CD14-positive monocyte (primary cell): ENCODE measurements at regions not wholly inside any gene's neighbourhood (a gene's known extent, or its start where the extent isn't known, plus 50 kb on each side); places are given as distances from the start of the nearest gene placed in this dataset.

Experiments used
- DNase-seq, 3 donors: peaks; one replicate each; pipeline ENCODE4 v3.0.0-alpha.2; 2011 to 2022
- H2AFZ ChIP-seq: 2 replicates; pipeline ENCODE4 v1.6.0; 2012; ENCODE audit warnings: mild to moderate bottlenecking, low read depth, low read length, inconsistent platforms; ENCODE audit not compliant: insufficient read depth, poor library complexity, severe bottlenecking
- H3K27ac ChIP-seq, 2 donors: 1 replicate in 1 of 2; 2 replicates in 1 of 2; pipeline ENCODE4 v1.5.1; 2012 to 2013; ENCODE audit warnings: low read length in 2 of 2, control low read depth in 1 of 2, inconsistent platforms in 1 of 2, low read depth in 1 of 2, mild to moderate bottlenecking in 1 of 2
- H3K27me3 ChIP-seq, 2 donors: one replicate each; pipeline versions ENCODE4 v1.6.0 to v1.6.1; 2011 to 2013; ENCODE audit warnings: low read length in 2 of 2; ENCODE audit not compliant: control insufficient read depth in 2 of 2, insufficient read depth in 2 of 2
- H3K36me3 ChIP-seq, 2 donors: replicated peaks in 1 of 2; 1 replicate in 1 of 2; 2 replicates in 1 of 2; pipeline versions ENCODE4 v1.5.1 to v1.6.1; 2012 to 2013; ENCODE audit warnings: low read length in 2 of 2, control low read depth in 1 of 2, inconsistent platforms in 1 of 2, mild to moderate bottlenecking in 1 of 2; ENCODE audit not compliant: insufficient read depth in 2 of 2, control insufficient read depth in 1 of 2
- H3K4me1 ChIP-seq, 2 donors: 1 replicate in 1 of 2; 2 replicates in 1 of 2; pipeline versions ENCODE4 v1.5.1 to v1.6.1; 2012 to 2013; ENCODE audit warnings: low read length in 2 of 2, control low read depth in 1 of 2, inconsistent platforms in 1 of 2, mild to moderate bottlenecking in 1 of 2, moderate library complexity in 1 of 2; ENCODE audit not compliant: insufficient read depth in 2 of 2, control insufficient read depth in 1 of 2
- H3K4me2 ChIP-seq: replicated peaks from 2 replicates; pipeline ENCODE3; 2012; ENCODE audit warnings: low read length, moderate library complexity, mild to moderate bottlenecking; ENCODE audit not compliant: poor library complexity, severe bottlenecking; ENCODE audit errors: extremely low read depth
- H3K4me3 ChIP-seq, 3 experiments: fragments of 200-600 bp in 1 of 3; sonication (generic) in 1 of 3; replicated peaks in 1 of 3; 1 replicate in 2 of 3; 2 replicates in 1 of 3; pipeline ENCODE4 v1.5.1; 2011 to 2013; ENCODE audit warnings: low read length in 3 of 3, mild to moderate bottlenecking in 3 of 3, control low read depth in 2 of 3, low read depth in 2 of 3, inconsistent platforms in 1 of 3, moderate library complexity in 1 of 3
- H3K79me2 ChIP-seq: 2 replicates; pipeline ENCODE4 v1.6.0; 2012; ENCODE audit warnings: mild to moderate bottlenecking, control low read depth, inconsistent platforms, low read length, moderate library complexity; ENCODE audit not compliant: insufficient read depth
- H3K9ac ChIP-seq: 2 replicates; pipeline ENCODE4 v1.6.0; 2017; ENCODE audit warnings: low read length, mild to moderate bottlenecking; ENCODE audit not compliant: insufficient read depth, poor library complexity, severe bottlenecking
- H3K9me3 ChIP-seq, 2 donors: replicated peaks in 1 of 2; 1 replicate in 1 of 2; 2 replicates in 1 of 2; pipeline versions ENCODE4 v1.5.1 to v1.6.1; 2012 to 2013; ENCODE audit warnings: low read length in 2 of 2, control low read depth in 1 of 2; ENCODE audit not compliant: control insufficient read depth in 1 of 2, insufficient read depth in 1 of 2
- H4K20me1 ChIP-seq: 2 replicates; pipeline ENCODE4 v1.6.0; 2012; ENCODE audit warnings: mild to moderate bottlenecking, low read length, control low read depth, moderate library complexity; ENCODE audit not compliant: insufficient read depth
- H3K27ac Mint-ChIP-seq, 7 donors: one replicate each; pipeline ENCODE4 v1.8.0; 2020; ENCODE audit warnings: mild to moderate bottlenecking in 7 of 7, mixed read lengths in 7 of 7, moderate library complexity in 6 of 7, inconsistent platforms in 2 of 7
- H3K27me3 Mint-ChIP-seq, 3 donors: one replicate each; pipeline ENCODE4 v1.8.0; 2021 to 2022; ENCODE audit warnings: low read depth in 3 of 3, mild to moderate bottlenecking in 3 of 3, mixed read lengths in 3 of 3, moderate library complexity in 3 of 3, inconsistent platforms in 1 of 3
- H3K36me3 Mint-ChIP-seq, 2 donors: one replicate each; pipeline ENCODE4 v1.8.0; 2020; ENCODE audit warnings: mixed read lengths in 2 of 2, inconsistent platforms in 1 of 2, mild to moderate bottlenecking in 1 of 2
- H3K4me1 Mint-ChIP-seq: one replicate; pipeline ENCODE4 v1.8.0; 2020; ENCODE audit warnings: mild to moderate bottlenecking, mixed read lengths
- H3K4me3 Mint-ChIP-seq, 2 donors: one replicate each; pipeline ENCODE4 v1.8.0; 2020; ENCODE audit warnings: mild to moderate bottlenecking in 2 of 2, mixed read lengths in 2 of 2, moderate library complexity in 1 of 2
- H3K9me3 Mint-ChIP-seq, 7 donors: one replicate each; pipeline ENCODE4 v1.8.0; 2020 to 2022; ENCODE audit warnings: mixed read lengths in 7 of 7, mild to moderate bottlenecking in 6 of 7, moderate library complexity in 6 of 7, inconsistent platforms in 2 of 7
- WGBS: methylation state at CpG from one replicate; pipeline ENCODE4 v1.1.5; 2013; ENCODE audit warnings: missing lambda C conversion rate; ENCODE audit not compliant: insufficient coverage; 5-methylcytosine and 5-hydroxymethylcytosine counted together
- intact Hi-C, 2 donors: fragments of 100-400 bp; cut with micrococcal nuclease; formaldehyde crosslinking; loops; one replicate each; pipeline versions ENCODE4 v1.15.0 to v1.15.1; 2023
- TF ChIP-seq, protein P1 (sequence below): fragments of 200-600 bp; IDR thresholded peaks from one replicate; pipeline ENCODE4 v1.8.0; 2022; ENCODE audit warnings: antibody characterized with exemption, mild to moderate bottlenecking

DNA sequence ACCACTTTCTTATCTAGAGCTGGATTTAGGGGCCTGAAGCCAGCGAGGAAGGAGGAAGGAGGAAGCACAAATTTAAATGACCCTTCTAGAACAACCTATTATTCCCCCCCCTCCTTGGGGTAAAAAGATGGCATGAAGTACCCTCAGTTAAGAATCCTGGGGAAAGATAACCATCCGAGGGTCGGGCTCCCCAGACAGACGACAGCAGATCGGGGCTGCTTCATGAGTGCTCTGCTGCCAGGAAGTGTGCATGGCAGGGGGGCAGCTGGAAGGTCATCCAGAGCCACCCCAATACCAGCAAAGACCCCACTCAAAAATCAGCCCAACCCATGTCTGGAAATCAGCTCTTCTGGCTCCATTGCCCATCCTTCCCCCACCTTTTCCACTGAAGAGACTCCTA, 207.5 kb downstream of the CTTN start:
- TF ChIP-seq, protein P1, sequence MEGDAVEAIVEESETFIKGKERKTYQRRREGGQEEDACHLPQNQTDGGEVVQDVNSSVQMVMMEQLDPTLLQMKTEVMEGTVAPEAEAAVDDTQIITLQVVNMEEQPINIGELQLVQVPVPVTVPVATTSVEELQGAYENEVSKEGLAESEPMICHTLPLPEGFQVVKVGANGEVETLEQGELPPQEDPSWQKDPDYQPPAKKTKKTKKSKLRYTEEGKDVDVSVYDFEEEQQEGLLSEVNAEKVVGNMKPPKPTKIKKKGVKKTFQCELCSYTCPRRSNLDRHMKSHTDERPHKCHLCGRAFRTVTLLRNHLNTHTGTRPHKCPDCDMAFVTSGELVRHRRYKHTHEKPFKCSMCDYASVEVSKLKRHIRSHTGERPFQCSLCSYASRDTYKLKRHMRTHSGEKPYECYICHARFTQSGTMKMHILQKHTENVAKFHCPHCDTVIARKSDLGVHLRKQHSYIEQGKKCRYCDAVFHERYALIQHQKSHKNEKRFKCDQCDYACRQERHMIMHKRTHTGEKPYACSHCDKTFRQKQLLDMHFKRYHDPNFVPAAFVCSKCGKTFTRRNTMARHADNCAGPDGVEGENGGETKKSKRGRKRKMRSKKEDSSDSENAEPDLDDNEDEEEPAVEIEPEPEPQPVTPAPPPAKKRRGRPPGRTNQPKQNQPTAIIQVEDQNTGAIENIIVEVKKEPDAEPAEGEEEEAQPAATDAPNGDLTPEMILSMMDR: no peak
- intact Hi-C loops: no loop called here
- H2AFZ ChIP-seq: no peak overlapping the region
- no peaks in the 10 kb centered on the region for H4K20me1 ChIP-seq
- no peak for DNase-seq
- H3K27me3 ChIP-seq: no peaks in the 10 kb centered on the region
- Mint-ChIP-seq H3K4me1 (peaks cover 20% of the 10 kb centered on the region), H3K4me3 (no peak overlapping the region), H3K36me3 (no peaks in the 10 kb centered on the region), H3K9me3 (no peaks in the 10 kb centered on the region), H3K27me3 (peaks cover 4 to 7% (median 5%) of the 10 kb centered on the region in 3 donors), H3K27ac (no peak overlapping the region)
- no peak overlapping the region for H3K9ac ChIP-seq
- H3K4me3 ChIP-seq: no peak overlapping the region
- WGBS: 83% methylated on average over 4 of the region's 5 CpGs
- H3K4me2 ChIP-seq: no peak overlapping the region
- no peaks in the 10 kb centered on the region for H3K79me2 ChIP-seq
- H3K9me3 ChIP-seq: no peaks in the 10 kb centered on the region
- no peak overlapping the region for H3K27ac ChIP-seq
- H3K36me3 ChIP-seq: no peaks in the 10 kb centered on the region
- H3K4me1 ChIP-seq: peaks cover 10 to 11% of the 10 kb centered on the region in 2 donors

DNA sequence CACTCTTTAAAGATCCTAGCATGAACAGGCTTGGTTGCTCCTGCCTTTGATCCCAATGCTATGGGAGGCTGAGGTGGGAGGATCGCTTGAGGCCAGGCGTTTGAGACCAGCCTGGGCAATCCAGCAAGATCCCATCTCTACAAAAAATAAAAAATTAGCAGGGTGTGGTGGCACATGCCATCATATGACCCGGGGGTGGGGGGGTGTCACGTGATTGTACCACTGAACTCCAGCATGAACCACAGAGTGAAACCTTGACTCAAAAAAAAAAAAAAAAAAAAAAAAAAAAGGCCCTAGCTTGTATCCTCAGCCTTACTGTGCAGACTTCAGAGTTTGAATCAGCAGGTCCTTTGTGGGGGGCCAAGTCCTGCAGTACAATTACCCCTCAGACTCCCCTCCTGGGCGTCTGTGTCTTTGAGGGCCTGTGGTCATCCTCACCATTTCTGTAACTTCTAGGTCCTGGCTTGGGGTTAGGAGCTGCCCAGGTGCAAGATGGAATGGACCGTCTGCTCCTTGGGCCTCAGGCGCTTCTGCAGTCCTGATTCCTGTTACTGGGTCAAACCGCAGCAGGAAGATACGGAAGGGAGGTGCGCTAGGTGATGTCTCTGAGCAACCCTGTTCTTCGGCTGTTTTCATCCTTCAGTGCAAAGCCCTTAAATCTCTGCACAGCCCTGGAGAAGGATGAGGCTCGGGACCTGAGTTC, 208.1 kb downstream of the CTTN start:
- Histone ChIP-seq H3K79me2 (no peaks in the 10 kb centered on the region), H3K4me1 (peaks cover 10 to 11% of the 10 kb centered on the region in 2 donors), H3K4me3 (no peak overlapping the region), H3K27ac (no peak overlapping the region), H3K4me2 (no peak overlapping the region), H3K36me3 (no peaks in the 10 kb centered on the region), H2AFZ (no peak overlapping the region), H3K9me3 (no peaks in the 10 kb centered on the region), H3K9ac (no peak overlapping the region), H3K27me3 (no peaks in the 10 kb centered on the region), H4K20me1 (no peaks in the 10 kb centered on the region)
- WGBS: 96% methylated on average over 8 of the region's 12 CpGs
- TF ChIP-seq, protein P1: no peak
- no peak for DNase-seq
- H3K9me3 Mint-ChIP-seq: no peaks in the 10 kb centered on the region
- no peaks in the 10 kb centered on the region for H3K36me3 Mint-ChIP-seq
- H3K27ac Mint-ChIP-seq: peak overlapping the region in 1 of 7 donors; percentile 31
- H3K27me3 Mint-ChIP-seq: peaks cover 5 to 7% (median 6%) of the 10 kb centered on the region in 3 donors
- peaks cover 20% of the 10 kb centered on the region for H3K4me1 Mint-ChIP-seq
- intact Hi-C loops: no loop called here
- no peak overlapping the region for H3K4me3 Mint-ChIP-seq
